VCaP (cell line): ENCODE measurements at regions not wholly inside any gene's neighbourhood (a gene's known extent, or its start where the extent isn't known, plus 50 kb on each side); places are given as distances from the start of the nearest gene placed in this dataset.

Experiments used
- H3K27ac ChIP-seq: fragments of 450-650 bp; 2 replicates; pipeline ENCODE4 v1.5.1; 2017
- CTCF ChIP-seq: fragments of 450-650 bp; conservative IDR thresholded peaks from 2 replicates; pipeline ENCODE4 v1.5.1; 2017; ENCODE audit warnings: mild to moderate bottlenecking, moderate library complexity

- no peak for TF ChIP-seq CTCF
- H3K27ac ChIP-seq = no peak overlapping the region
Observed at GRCh38 chr3:167078070-167078622, 302.0 kb downstream of the ZBBX start.

- no peak for TF ChIP-seq CTCF
Observed at GRCh38 chr3:167067787-167068161, 312.3 kb downstream of the ZBBX start.

GRCh38 chr3:167066977-167067786, 312.9 kb downstream of the ZBBX start:
- no peak for TF ChIP-seq CTCF
- H3K27ac ChIP-seq = peak overlapping the region; percentile 75

More at GRCh38 chr3:167067787-167068161, 312.3 kb downstream of the ZBBX start:
- H3K27ac ChIP-seq = peak overlapping the region; percentile 75

- no peak for TF ChIP-seq CTCF
- H3K27ac ChIP-seq = no peak overlapping the region
Observed at GRCh38 chr3:167057581-167057980, 322.5 kb downstream of the ZBBX start.

GRCh38 chr3:167054926-167055325, 325.2 kb downstream of the ZBBX start:
- no peak overlapping the region for H3K27ac ChIP-seq
- TF ChIP-seq CTCF = no peak

- no peak for TF ChIP-seq CTCF
- no peak overlapping the region for H3K27ac ChIP-seq
Observed at GRCh38 chr3:167051421-167051820, 328.7 kb downstream of the ZBBX start.

GRCh38 chr3:167033866-167034265, 346.2 kb downstream of the ZBBX start:
- TF ChIP-seq CTCF = no peak
- no peak overlapping the region for H3K27ac ChIP-seq
